Esophagus mucosa (tissue), 1 donor: ENCODE measurements at regions not wholly inside any gene's neighbourhood (a gene's known extent, or its start where the extent isn't known, plus 50 kb on each side); places are given as distances from the start of the nearest gene placed in this dataset.

ENCODE experiments used
- ATAC-seq: fragments of 200-7000 bp; cut with Tn5 transposase; one replicate; pipeline ENCODE4 v1.9.1; 2020
- donor health status: DM: yes; HTN: yes; CAD: no.

GRCh38 chr14:61107869-61108493 is 126.9 kb downstream of the SLC38A6 start:
- no peak for ATAC-seq

GRCh38 chr14:61106959-61107641 is 126.1 kb downstream of the SLC38A6 start:
- ATAC-seq: no peak

GRCh38 chr14:61106271-61106958 is 125.4 kb downstream of the SLC38A6 start:
- no peak for ATAC-seq

DNA sequence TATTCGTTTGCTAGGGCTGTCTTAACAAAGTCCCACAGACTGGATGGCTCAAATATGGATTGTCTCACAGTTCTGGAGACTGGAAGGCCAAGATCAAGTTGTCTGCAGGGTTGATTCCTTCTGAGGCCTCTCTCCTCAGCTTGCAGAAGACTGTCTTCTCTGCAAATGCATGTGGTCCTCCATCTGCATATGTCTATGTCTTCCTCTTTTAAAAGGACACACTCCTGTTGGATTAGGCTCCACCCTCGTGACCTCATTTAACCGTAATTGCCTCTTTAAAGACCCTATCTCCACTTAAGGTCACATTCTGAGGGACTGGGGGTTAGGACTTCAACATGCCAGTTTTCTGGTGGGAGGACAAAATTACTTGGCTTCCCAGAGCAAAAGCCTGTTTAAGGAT is 123.3 kb downstream of the SLC38A6 start:
- no peak for ATAC-seq

DNA sequence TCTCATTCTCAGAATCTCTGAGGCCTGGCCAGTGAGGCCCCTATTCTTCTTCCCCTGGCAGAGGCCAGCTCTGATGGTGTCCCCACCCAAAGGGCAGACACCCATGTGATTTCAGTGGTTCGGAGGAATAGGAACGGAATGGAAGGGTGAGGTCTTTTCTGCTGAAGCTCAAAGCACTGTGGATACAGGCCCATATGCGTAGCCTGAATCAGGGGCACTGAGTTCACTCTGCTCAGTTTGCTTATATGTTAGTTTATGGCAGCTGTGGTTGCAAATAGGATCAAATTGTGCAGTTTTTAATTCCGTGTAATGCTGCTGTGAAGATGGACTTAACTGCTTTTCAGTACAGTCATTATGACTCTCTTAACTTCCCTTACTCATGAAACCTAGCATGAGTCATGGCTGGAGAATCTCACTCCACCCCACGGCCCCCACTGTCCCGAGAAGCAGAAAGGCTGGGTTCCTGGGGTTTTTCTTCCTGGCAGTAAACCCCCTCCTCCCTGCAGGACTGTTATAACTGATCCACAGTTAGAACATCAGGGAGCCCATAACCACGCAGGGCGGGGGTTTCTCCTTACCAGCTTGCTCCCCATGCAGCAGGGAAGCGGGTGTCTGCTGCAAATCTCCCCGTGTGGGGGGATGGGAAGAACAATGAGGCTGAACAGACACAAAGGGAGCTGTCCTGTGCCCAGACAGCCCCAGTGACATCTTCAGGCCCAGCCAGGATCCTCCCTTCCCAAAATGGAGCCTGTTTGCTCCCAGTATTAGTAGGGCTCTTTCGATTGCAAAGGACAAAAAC is 122.7 kb downstream of the SLC38A6 start:
- ATAC-seq: peak; percentile 95

DNA sequence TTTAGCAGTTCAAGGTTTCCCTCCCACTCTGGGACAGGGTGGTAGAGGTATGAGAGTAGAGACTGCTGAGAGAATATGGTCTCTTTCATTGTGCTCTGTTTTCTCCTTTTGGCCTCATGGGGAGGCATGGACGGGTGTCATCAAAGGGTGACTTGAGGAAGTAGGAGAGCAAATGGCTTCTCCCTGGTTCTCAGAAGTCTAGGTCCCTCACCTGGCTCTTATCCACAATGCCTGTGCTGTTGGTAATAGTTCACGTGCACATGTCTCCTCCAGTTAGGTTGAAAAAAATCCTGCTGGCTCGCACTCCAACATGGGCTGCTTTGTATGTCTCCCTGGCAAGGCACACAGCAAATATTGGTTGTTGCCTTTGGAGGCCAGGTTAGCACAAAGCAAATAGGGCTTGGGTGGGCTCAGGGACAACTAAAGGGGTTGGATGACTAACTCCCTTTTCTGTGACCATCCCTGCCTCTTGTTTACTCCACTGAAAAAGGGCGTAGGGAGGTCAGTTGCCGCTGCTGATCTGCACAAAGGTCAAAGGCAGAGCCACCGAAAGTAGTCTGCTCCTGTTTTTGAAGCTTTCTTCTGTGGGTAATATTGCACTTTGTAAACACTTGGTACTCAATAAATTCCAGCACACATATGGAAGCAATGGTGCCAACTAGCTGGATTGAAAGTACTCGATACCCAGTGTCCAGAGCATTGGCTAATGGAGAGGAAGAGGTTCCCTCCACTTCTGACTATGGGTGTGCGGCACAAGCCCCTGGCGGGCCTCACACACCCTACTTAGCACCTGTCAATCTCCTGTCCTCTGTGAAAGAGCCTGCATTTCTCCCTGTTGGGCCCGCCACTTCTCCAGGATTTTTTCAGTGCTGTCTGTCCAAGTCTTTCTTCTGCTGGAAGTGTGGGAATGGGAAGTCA is 121.8 kb downstream of the SLC38A6 start:
- no peak for ATAC-seq
